ENCODE measurements at regions not wholly inside any gene's neighbourhood (a gene's known extent, or its start where the extent isn't known, plus 50 kb on each side); places are given as distances from the start of the nearest gene placed in this dataset.

- Mint-ChIP-seq H3K4me3 (ENCODE audit: unreplicated experiment) (no peak overlapping the region), H3K27me3 (ENCODE audit: unreplicated experiment) (peaks cover 37% of the 10 kb centered on the region), H3K4me1 (ENCODE audit: unreplicated experiment) (no peaks in the 10 kb centered on the region), H3K36me3 (ENCODE audit: unreplicated experiment) (no peaks in the 10 kb centered on the region), H3K27ac (ENCODE audit: unreplicated experiment) (no peak overlapping the region), H3K9me3 (ENCODE audit: unreplicated experiment) (peaks cover 5% of the 10 kb centered on the region)
- DNase-seq (ENCODE audit: extremely low spot score, unreplicated experiment), result no peak
- TF ChIP-seq CTCF (IDR thresholded peaks at IDR 0.05), result no peak
Measured at GRCh38 chr16:86356804-86357203, 153.5 kb upstream of the FOXF1 start.

- TF ChIP-seq CTCF (IDR thresholded peaks at IDR 0.05), result no peak
- no peak overlapping the region for H3K4me3 Mint-ChIP-seq (ENCODE audit: unreplicated experiment)
- no peak overlapping the region for H3K27ac Mint-ChIP-seq (ENCODE audit: unreplicated experiment)
- H3K9me3 Mint-ChIP-seq (ENCODE audit: unreplicated experiment), result peaks cover 5% of the 10 kb centered on the region
- H3K27me3 Mint-ChIP-seq (ENCODE audit: unreplicated experiment), result peaks cover 34% of the 10 kb centered on the region
- H3K36me3 Mint-ChIP-seq (ENCODE audit: unreplicated experiment), result no peaks in the 10 kb centered on the region
- no peaks in the 10 kb centered on the region for H3K4me1 Mint-ChIP-seq (ENCODE audit: unreplicated experiment)
- DNase-seq (ENCODE audit: extremely low spot score, unreplicated experiment), result no peak
Measured at GRCh38 chr16:86357303-86357702, 153.0 kb upstream of the FOXF1 start.

GRCh38 chr16:86357950-86358349, 152.4 kb upstream of the FOXF1 start:
- H3K36me3 Mint-ChIP-seq (ENCODE audit: unreplicated experiment), result no peaks in the 10 kb centered on the region
- peaks cover 5% of the 10 kb centered on the region for H3K4me1 Mint-ChIP-seq (ENCODE audit: unreplicated experiment)
- H3K4me3 Mint-ChIP-seq (ENCODE audit: unreplicated experiment), result no peak overlapping the region
- H3K27me3 Mint-ChIP-seq (ENCODE audit: unreplicated experiment), result peaks cover 33% of the 10 kb centered on the region
- H3K9me3 Mint-ChIP-seq (ENCODE audit: unreplicated experiment), result peaks cover 5% of the 10 kb centered on the region
- TF ChIP-seq CTCF (IDR thresholded peaks at IDR 0.05), result no peak
- no peak for DNase-seq (ENCODE audit: extremely low spot score, unreplicated experiment)
- H3K27ac Mint-ChIP-seq (ENCODE audit: unreplicated experiment), result no peak overlapping the region

GRCh38 chr16:86359571-86359970, 150.8 kb upstream of the FOXF1 start:
- Mint-ChIP-seq H3K27ac (ENCODE audit: unreplicated experiment) (no peak overlapping the region), H3K36me3 (ENCODE audit: unreplicated experiment) (no peaks in the 10 kb centered on the region), H3K4me1 (ENCODE audit: unreplicated experiment) (peaks cover 9% of the 10 kb centered on the region), H3K4me3 (ENCODE audit: unreplicated experiment) (no peak overlapping the region), H3K27me3 (ENCODE audit: unreplicated experiment) (peaks cover 32% of the 10 kb centered on the region), H3K9me3 (ENCODE audit: unreplicated experiment) (peaks cover 5% of the 10 kb centered on the region)
- no peak for DNase-seq (ENCODE audit: extremely low spot score, unreplicated experiment)
- no peak for TF ChIP-seq CTCF (IDR thresholded peaks at IDR 0.05)

DNA sequence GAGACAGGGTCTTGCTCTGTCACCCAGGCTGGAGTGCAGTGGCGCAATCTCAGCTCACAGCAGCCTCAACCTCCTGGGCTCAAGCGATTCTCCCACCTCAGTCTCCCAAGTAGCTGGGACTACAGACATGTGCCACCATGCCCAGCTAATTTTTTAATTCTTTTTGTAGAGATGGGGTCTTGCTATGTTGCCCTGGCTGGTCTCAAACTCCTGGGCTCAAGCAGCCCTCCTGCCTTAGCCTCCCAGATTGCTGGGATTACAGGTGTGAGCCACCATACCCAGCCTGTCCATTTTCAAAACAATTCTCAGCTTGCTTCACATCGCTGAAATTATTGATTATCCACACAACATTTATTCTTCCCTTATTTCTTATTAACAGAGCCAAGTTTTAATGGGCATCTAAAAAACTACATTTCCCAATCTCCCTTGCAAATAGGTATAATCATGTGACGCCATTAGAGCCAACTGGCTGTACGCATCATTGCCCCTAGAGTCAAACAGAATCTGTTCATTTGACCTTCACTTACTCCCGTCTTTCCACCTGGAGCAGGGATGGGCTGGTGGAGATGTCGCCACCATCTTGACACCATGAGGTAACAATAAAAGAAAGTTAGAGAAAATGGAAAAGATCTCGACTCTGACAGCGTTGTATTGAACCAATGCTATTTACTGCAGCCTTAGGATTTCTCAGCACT, 148.0 kb upstream of the FOXF1 start:
- H3K4me1 Mint-ChIP-seq (ENCODE audit: unreplicated experiment), result peaks cover 9% of the 10 kb centered on the region
- H3K27ac Mint-ChIP-seq (ENCODE audit: unreplicated experiment), result no peak overlapping the region
- no peaks in the 10 kb centered on the region for H3K9me3 Mint-ChIP-seq (ENCODE audit: unreplicated experiment)
- no peak overlapping the region for H3K4me3 Mint-ChIP-seq (ENCODE audit: unreplicated experiment)
- no peaks in the 10 kb centered on the region for H3K36me3 Mint-ChIP-seq (ENCODE audit: unreplicated experiment)
- no peak for DNase-seq (ENCODE audit: extremely low spot score, unreplicated experiment)
- TF ChIP-seq CTCF (IDR thresholded peaks at IDR 0.05), result no peak
- peaks cover 52% of the 10 kb centered on the region for H3K27me3 Mint-ChIP-seq (ENCODE audit: unreplicated experiment)
